ENCODE measurements at regions not wholly inside any gene's neighbourhood (a gene's known extent, or its start where the extent isn't known, plus 50 kb on each side); places are given as distances from the start of the nearest gene placed in this dataset.

- no peak overlapping the region for H3K27ac ChIP-seq (ENCODE audit: extremely low read depth, low read depth, low read length)
- no peaks in the 10 kb centered on the region for H3K4me1 ChIP-seq (ENCODE audit: control insufficient read depth, insufficient read depth, low read length)
- H3K36me3 ChIP-seq (ENCODE audit: control insufficient read depth in 2 of 2, insufficient read depth in 1 of 2, low read length in 2 of 2) = no peaks in the 10 kb centered on the region
- H3K9me3 ChIP-seq (ENCODE audit: control insufficient read depth, insufficient read depth, low read depth, low read length) = no peaks in the 10 kb centered on the region
- no peak overlapping the region for H3K4me3 ChIP-seq (ENCODE audit: low read depth, low read length)
- TF ChIP-seq ZNF362 (tag by site-specific recombination; IDR thresholded peaks at IDR 0.05) = no peak
- TF ChIP-seq ZNF521 (tag by site-specific recombination; IDR thresholded peaks at IDR 0.05) = no peak
- no peak for TF ChIP-seq ZNF426 (tag by site-specific recombination; IDR thresholded peaks at IDR 0.05)
- TF ChIP-seq, protein P1, sequence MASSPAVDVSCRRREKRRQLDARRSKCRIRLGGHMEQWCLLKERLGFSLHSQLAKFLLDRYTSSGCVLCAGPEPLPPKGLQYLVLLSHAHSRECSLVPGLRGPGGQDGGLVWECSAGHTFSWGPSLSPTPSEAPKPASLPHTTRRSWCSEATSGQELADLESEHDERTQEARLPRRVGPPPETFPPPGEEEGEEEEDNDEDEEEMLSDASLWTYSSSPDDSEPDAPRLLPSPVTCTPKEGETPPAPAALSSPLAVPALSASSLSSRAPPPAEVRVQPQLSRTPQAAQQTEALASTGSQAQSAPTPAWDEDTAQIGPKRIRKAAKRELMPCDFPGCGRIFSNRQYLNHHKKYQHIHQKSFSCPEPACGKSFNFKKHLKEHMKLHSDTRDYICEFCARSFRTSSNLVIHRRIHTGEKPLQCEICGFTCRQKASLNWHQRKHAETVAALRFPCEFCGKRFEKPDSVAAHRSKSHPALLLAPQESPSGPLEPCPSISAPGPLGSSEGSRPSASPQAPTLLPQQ (tag by site-specific recombination; IDR thresholded peaks at IDR 0.05) = no peak
- no peak for TF ChIP-seq PRDM1 (tag by site-specific recombination; IDR thresholded peaks at IDR 0.05)
- no peak for TF ChIP-seq ZNF132 (tag by site-specific recombination; IDR thresholded peaks at IDR 0.05; ENCODE audit: borderline replicate concordance)
- TF ChIP-seq ZEB2 (tag by site-specific recombination; IDR thresholded peaks at IDR 0.05) = no peak
- no peak for TF ChIP-seq ZNF311 (tag by site-specific recombination; IDR thresholded peaks at IDR 0.05; ENCODE audit: borderline replicate concordance)
- TF ChIP-seq ZBTB44 (tag by site-specific recombination; IDR thresholded peaks at IDR 0.05) = no peak
- ChIA-PET CTCF (interaction anchor here (0.6 to 0.7 kb wide), 3 partner anchors 62 to 1343 kb away, joined by 3 to 4 read pairs (median 4); no protein-coding TSS in a partner anchor), POLR2A (no interaction called here)
Observed at GRCh38 chr9:108559432-108559831, 296.4 kb downstream of the ACTL7B start.

DNA sequence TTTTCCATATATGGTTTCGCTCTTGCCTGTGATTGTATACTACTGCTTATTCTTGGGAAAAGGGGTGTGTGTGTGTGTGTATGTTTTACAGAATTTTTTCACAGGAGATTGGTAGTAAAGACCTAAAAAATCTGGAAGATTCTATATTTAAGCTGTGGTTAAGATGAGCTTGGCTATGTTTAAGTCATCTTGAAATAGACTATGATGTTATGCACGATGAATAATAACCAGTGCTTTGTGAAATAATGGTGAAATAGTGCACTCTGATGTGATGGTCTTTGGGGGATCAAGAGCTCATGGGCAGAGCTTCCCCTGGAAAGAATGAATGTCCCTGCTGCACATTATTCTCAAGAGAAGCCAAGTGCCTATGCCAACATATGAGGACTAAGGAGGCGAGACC, 301.0 kb downstream of the ACTL7B start:
- no peak for TF ChIP-seq ZNF654 (tag by site-specific recombination; IDR thresholded peaks at IDR 0.05; ENCODE audit: low read depth)
- TF ChIP-seq ZBTB17 (tag by site-specific recombination; IDR thresholded peaks at IDR 0.05) = no peak
- TF ChIP-seq SCRT2 (tag by site-specific recombination; IDR thresholded peaks at IDR 0.05) = no peak
- TF ChIP-seq, protein P1 (tag by site-specific recombination; IDR thresholded peaks at IDR 0.05) = no peak
- no peak for TF ChIP-seq ZNF19 (tag by site-specific recombination; IDR thresholded peaks at IDR 0.05; ENCODE audit: low read depth)
- no peak for TF ChIP-seq ZNF629 (tag by site-specific recombination; IDR thresholded peaks at IDR 0.05)
- TF ChIP-seq ZNF416 (tag by site-specific recombination; IDR thresholded peaks at IDR 0.05) = no peak
- TF ChIP-seq ZNF549 (tag by site-specific recombination; IDR thresholded peaks at IDR 0.05) = no peak
- TF ChIP-seq ZBTB20 (tag by site-specific recombination; IDR thresholded peaks at IDR 0.05) = no peak
- no peak for TF ChIP-seq ZNF169 (tag by site-specific recombination; IDR thresholded peaks at IDR 0.05)
- no peak for TF ChIP-seq ZNF529 (tag by site-specific recombination; IDR thresholded peaks at IDR 0.05; ENCODE audit: insufficient replicate concordance)
- TF ChIP-seq ZNF792 (tag by site-specific recombination; IDR thresholded peaks at IDR 0.05) = no peak
- TF ChIP-seq ZNF48 (tag by site-specific recombination; IDR thresholded peaks at IDR 0.05) = no peak
- Histone ChIP-seq H3K36me3 (ENCODE audit: control insufficient read depth in 2 of 2, insufficient read depth in 1 of 2, low read length in 2 of 2) (no peaks in the 10 kb centered on the region), H3K4me3 (ENCODE audit: low read depth, low read length) (no peak overlapping the region), H3K27ac (ENCODE audit: extremely low read depth, low read depth, low read length) (no peak overlapping the region), H3K4me1 (ENCODE audit: control insufficient read depth, insufficient read depth, low read length) (no peaks in the 10 kb centered on the region), H3K9me3 (ENCODE audit: control insufficient read depth, insufficient read depth, low read depth, low read length) (no peaks in the 10 kb centered on the region)
- CTCF ChIA-PET = interaction anchor here (1.0 kb wide), 1 partner anchor 10 kb away, joined by 3 read pairs; no protein-coding TSS in a partner anchor
- POLR2A ChIA-PET = no interaction called here
